GM12878 (cell line): ENCODE measurements at regions not wholly inside any gene's neighbourhood (a gene's known extent, or its start where the extent isn't known, plus 50 kb on each side); places are given as distances from the start of the nearest gene placed in this dataset.
"Not testable (repeated sequence)": the region's sequence is repeated elsewhere in the genome, so short reads cannot be mapped to it uniquely, and the experiment has no call there.

Experiments used
- ATAC-seq: fragments of 200-7000 bp; cut with Tn5 transposase; 3 replicates; pipeline ENCODE4 v1.9.1; 2020; ENCODE audit warnings: mild to moderate bottlenecking, moderate library complexity
- BruUV-seq: library from RNA; stranded (reverse); fragments of 400-500 nt; replicated peaks from 2 replicates; lab custom pipeline; 2021; lab: Mats Ljungman, UMichigan
- CTCF ChIA-PET: fragments of 300-600 bp; sonication (Branson Sonifier 250); formaldehyde crosslinking; extraction: SDS; loops from one replicate; lab custom pipeline; 2021; ENCODE audit warnings: inconsistent platforms; lab: Yijun Ruan, JAX
- POLR2A ChIA-PET: fragments of 350-600 bp; formaldehyde crosslinking; extraction: SDS; loops from one replicate; lab custom pipeline; 2021; ENCODE audit warnings: inconsistent platforms; lab: Charles Lee
- RAD21 ChIA-PET: fragments of 300-600 bp; sonication (Branson Sonifier 250); formaldehyde crosslinking; loops from one replicate; lab custom pipeline; 2023; ENCODE audit warnings: antibody characterized with exemption; ENCODE audit not compliant: unreplicated experiment; lab: Charles Lee
- SMC1A ChIA-PET: fragments of 300-600 bp; sonication (Branson Sonifier 250); formaldehyde crosslinking; loops from one replicate; lab custom pipeline; 2023; ENCODE audit not compliant: unreplicated experiment, uncharacterized antibody; lab: Charles Lee
- DNase-seq: peaks from one replicate; pipeline ENCODE4 v3.0.0-alpha.2; 2011; ENCODE audit warnings: low read depth, low spot score
- FAIRE-seq: peaks from 3 replicates; lab custom pipeline; 2011; peaks lifted over from hg19 to GRCh38; lab: Jason Lieb, UNC
- H2AFZ ChIP-seq: 2 replicates; pipeline ENCODE4 v1.6.0; 2011; ENCODE audit warnings: low read depth, low read length, control low read depth; ENCODE audit not compliant: control insufficient read depth
- H3K27ac ChIP-seq: 2 replicates; pipeline ENCODE4 v1.5.1; 2011; ENCODE audit warnings: control low read depth; ENCODE audit not compliant: control insufficient read depth, insufficient read depth
- H3K27me3 ChIP-seq, 2 experiments: replicated peaks in 1 of 2; 2 replicates each; pipeline versions ENCODE4 v1.6.0 to v1.6.1; 2011; ENCODE audit warnings: low read length in 1 of 2; ENCODE audit not compliant: control insufficient read depth in 2 of 2, insufficient read depth in 2 of 2
- H3K36me3 ChIP-seq, 2 experiments: 2 replicates each; pipeline ENCODE4 v1.5.1; 2011; ENCODE audit warnings: low read length in 1 of 2; ENCODE audit not compliant: control insufficient read depth in 2 of 2, insufficient read depth in 2 of 2
- H3K4me1 ChIP-seq: 2 replicates; pipeline ENCODE4 v1.6.1; 2011; ENCODE audit warnings: mild to moderate bottlenecking, low read length, moderate library complexity, mixed read lengths; ENCODE audit not compliant: control insufficient read depth, insufficient read depth
- H3K4me2 ChIP-seq: 2 replicates; pipeline ENCODE4 v1.6.0; 2011; ENCODE audit warnings: control low read depth; ENCODE audit not compliant: control insufficient read depth, insufficient read depth
- H3K4me3 ChIP-seq: fragments of 200-600 bp; sonication (generic); 2 replicates; pipeline ENCODE4 v1.5.1; 2016
- H3K79me2 ChIP-seq: 2 replicates; pipeline ENCODE4 v1.6.0; 2011; ENCODE audit warnings: low read length; ENCODE audit not compliant: control insufficient read depth, insufficient read depth
- H3K9ac ChIP-seq: 2 replicates; pipeline ENCODE4 v1.8.0; 2011; ENCODE audit warnings: low read length, control low read depth, mixed read lengths; ENCODE audit not compliant: control insufficient read depth, insufficient read depth
- H3K9me3 ChIP-seq: replicated peaks from 3 replicates; pipeline ENCODE4 v1.5.1; 2011; ENCODE audit warnings: mild to moderate bottlenecking, low read length; ENCODE audit not compliant: control insufficient read depth, insufficient read depth
- H4K20me1 ChIP-seq: 2 replicates; pipeline ENCODE4 v1.6.0; 2011; ENCODE audit not compliant: control insufficient read depth, insufficient read depth
- ASH2L ChIP-seq: fragments of 300-600, 200-600 bp; sonication (generic); IDR thresholded peaks from 2 replicates; pipeline ENCODE4 v1.6.1; 2017; ENCODE audit warnings: low read depth, mild to moderate bottlenecking, borderline replicate concordance
- BCL3 ChIP-seq: IDR thresholded peaks from 2 replicates; pipeline ENCODE4 v1.6.1; 2011; ENCODE audit warnings: borderline replicate concordance, low read depth, mild to moderate bottlenecking, moderate library complexity, low read length; ENCODE audit not compliant: insufficient read depth, poor library complexity, severe bottlenecking
- CBX3 ChIP-seq: fragments of 200-600 bp; sonication (generic); IDR thresholded peaks from 2 replicates; pipeline ENCODE4 v1.6.1; 2016; ENCODE audit warnings: low read depth, borderline replicate concordance
- CHD1 ChIP-seq: IDR thresholded peaks from 2 replicates; pipeline ENCODE4 v1.6.1; 2012; ENCODE audit warnings: low read depth, low read length, improper control_type of control experiment
- EED ChIP-seq: sonication (generic); IDR thresholded peaks from 2 replicates; pipeline ENCODE4 v1.6.1; 2016; ENCODE audit warnings: antibody characterized with exemption, low read depth
- ETV6 ChIP-seq, 2 experiments: fragments of 450-650 bp in 1 of 2; IDR thresholded peaks in 1 of 2; conservative IDR thresholded peaks in 1 of 2; 2 replicates each; pipeline ENCODE4 v1.6.1; 2014; ENCODE audit warnings: antibody characterized with exemption in 1 of 2, borderline replicate concordance in 1 of 2, low read depth in 1 of 2, mild to moderate bottlenecking in 1 of 2, moderate library complexity in 1 of 2
- FOS ChIP-seq: IDR thresholded peaks from 3 replicates; pipeline ENCODE4 v1.6.1; 2011; ENCODE audit warnings: borderline replicate concordance; ENCODE audit not compliant: insufficient read length; ENCODE audit errors: extremely low read depth
- MTA2 ChIP-seq: fragments of 450-650 bp; IDR thresholded peaks from 2 replicates; pipeline ENCODE4 v1.6.1; 2016; ENCODE audit warnings: low read depth, mild to moderate bottlenecking, moderate library complexity
- NBN ChIP-seq: fragments of 450-650 bp; IDR thresholded peaks from 2 replicates; pipeline ENCODE4 v1.6.1; 2016
- PML ChIP-seq: IDR thresholded peaks from 2 replicates; pipeline ENCODE4 v1.6.1; 2012; ENCODE audit warnings: low read length, inconsistent platforms
- RCOR1 ChIP-seq: conservative IDR thresholded peaks from 2 replicates; pipeline ENCODE4 v1.6.1; 2012; ENCODE audit warnings: low read depth, low read length, improper control_type of control experiment
- RUNX3 ChIP-seq: IDR thresholded peaks from 2 replicates; pipeline ENCODE4 v1.6.1; 2012; ENCODE audit warnings: low read length, inconsistent platforms
- SIX5 ChIP-seq: IDR thresholded peaks from 2 replicates; pipeline ENCODE4 v1.6.1; 2011; ENCODE audit warnings: mild to moderate bottlenecking, low read depth, low read length, moderate library complexity; ENCODE audit not compliant: severe bottlenecking
- SPI1 ChIP-seq: IDR thresholded peaks from 2 replicates; pipeline ENCODE4 v1.6.1; 2011; ENCODE audit warnings: low read depth, mild to moderate bottlenecking, low read length, moderate library complexity, borderline replicate concordance; ENCODE audit not compliant: insufficient read depth
- TARDBP ChIP-seq: IDR thresholded peaks from 2 replicates; pipeline ENCODE4 v1.6.1; 2016; ENCODE audit warnings: borderline replicate concordance
- ZNF217 ChIP-seq: fragments of 450-650 bp; IDR thresholded peaks from 2 replicates; pipeline ENCODE4 v1.6.1; 2017; ENCODE audit warnings: antibody characterized with exemption, mild to moderate bottlenecking
- WGBS: methylation state at CpG from one replicate; pipeline ENCODE4 v1.1.6; 2016; ENCODE audit warnings: low lambda C conversion rate; ENCODE audit not compliant: insufficient replicate concordance, insufficient coverage; ENCODE audit errors: missing lambda C conversion rate; 5-methylcytosine and 5-hydroxymethylcytosine counted together
- in situ Hi-C: fragments of 300-500 bp; cut with MboI; formaldehyde crosslinking; loops from 9 replicates; pipeline ENCODE4 v1.14.3; 2018; ENCODE audit warnings: mixed read lengths
- intact Hi-C: fragments of 100-400 bp; cut with micrococcal nuclease; formaldehyde crosslinking; loops from one replicate; pipeline ENCODE4 v1.14.2; 2022; ENCODE audit not compliant: unreplicated experiment

- Histone ChIP-seq H3K4me2 (no peak overlapping the region), H2AFZ (no peak overlapping the region), H3K4me1 (no peaks in the 10 kb centered on the region), H3K79me2 (no peaks in the 10 kb centered on the region), H3K27me3 (no peaks in the 10 kb centered on the region), H3K9me3 (no peaks in the 10 kb centered on the region), H3K9ac (no peak overlapping the region), H4K20me1 (no peaks in the 10 kb centered on the region), H3K36me3 (no peaks in the 10 kb centered on the region), H3K4me3 (no peak overlapping the region), H3K27ac (no peak overlapping the region)
- in situ Hi-C loops (no loop called here), intact Hi-C loops (no loop called here)
- WGBS: 22% methylated on average over 7 of the region's 7 CpGs
- CTCF ChIA-PET: no interaction called here
- no TSS peak for BruUV-seq
- FAIRE-seq: no peak
- no peak for ATAC-seq
- DNase-seq: no peak
- SMC1A ChIA-PET: no interaction called here
- no peak for TF ChIP-seq CBX3
- TF ChIP-seq SIX5: no peak
- TF ChIP-seq SPI1: no peak
- no peak for TF ChIP-seq ASH2L
- TF ChIP-seq NBN: no peak
- TF ChIP-seq RCOR1: no peak
- no peak for TF ChIP-seq ETV6 (conservative IDR thresholded peaks at IDR 0.05 in 1 of 2, IDR thresholded peaks at IDR 0.05 in 1 of 2; ENCODE audit: borderline replicate concordance in 1 of 2, low read depth in 1 of 2)
- TF ChIP-seq ZNF217: no peak
- TF ChIP-seq BCL3: no peak
- no peak for TF ChIP-seq TARDBP
- TF ChIP-seq MTA2: no peak
- no peak for TF ChIP-seq RUNX3
- no peak for TF ChIP-seq PML
- TF ChIP-seq CHD1: no peak
- no peak for TF ChIP-seq EED
- no peak for TF ChIP-seq FOS
- RAD21 ChIA-PET: no interaction called here
- POLR2A ChIA-PET: no interaction called here
Observed at GRCh38 chr12:60231976-60232907, 636.4 kb downstream of the SLC16A7 start.

- H3K36me3 ChIP-seq, RAD21 ChIA-PET, H2AFZ ChIP-seq, H3K79me2 ChIP-seq, intact Hi-C loops, DNase-seq, H3K4me2 ChIP-seq, FAIRE-seq, CTCF ChIA-PET, BruUV-seq, SMC1A ChIA-PET, ATAC-seq, H3K9ac ChIP-seq, H3K4me1 ChIP-seq, H4K20me1 ChIP-seq, in situ Hi-C loops, H3K9me3 ChIP-seq, H3K27me3 ChIP-seq, H3K4me3 ChIP-seq, H3K27ac ChIP-seq, POLR2A ChIA-PET: not testable (repeated sequence)
- 48% methylated on average over 10 of the region's 10 CpGs for WGBS
Observed at GRCh38 chr12:60234611-60235195, 638.9 kb downstream of the SLC16A7 start.
